ENCODE measurements at regions not wholly inside any gene's neighbourhood (a gene's known extent, or its start where the extent isn't known, plus 50 kb on each side); places are given as distances from the start of the nearest gene placed in this dataset.

- TF ChIP-seq, protein P1, sequence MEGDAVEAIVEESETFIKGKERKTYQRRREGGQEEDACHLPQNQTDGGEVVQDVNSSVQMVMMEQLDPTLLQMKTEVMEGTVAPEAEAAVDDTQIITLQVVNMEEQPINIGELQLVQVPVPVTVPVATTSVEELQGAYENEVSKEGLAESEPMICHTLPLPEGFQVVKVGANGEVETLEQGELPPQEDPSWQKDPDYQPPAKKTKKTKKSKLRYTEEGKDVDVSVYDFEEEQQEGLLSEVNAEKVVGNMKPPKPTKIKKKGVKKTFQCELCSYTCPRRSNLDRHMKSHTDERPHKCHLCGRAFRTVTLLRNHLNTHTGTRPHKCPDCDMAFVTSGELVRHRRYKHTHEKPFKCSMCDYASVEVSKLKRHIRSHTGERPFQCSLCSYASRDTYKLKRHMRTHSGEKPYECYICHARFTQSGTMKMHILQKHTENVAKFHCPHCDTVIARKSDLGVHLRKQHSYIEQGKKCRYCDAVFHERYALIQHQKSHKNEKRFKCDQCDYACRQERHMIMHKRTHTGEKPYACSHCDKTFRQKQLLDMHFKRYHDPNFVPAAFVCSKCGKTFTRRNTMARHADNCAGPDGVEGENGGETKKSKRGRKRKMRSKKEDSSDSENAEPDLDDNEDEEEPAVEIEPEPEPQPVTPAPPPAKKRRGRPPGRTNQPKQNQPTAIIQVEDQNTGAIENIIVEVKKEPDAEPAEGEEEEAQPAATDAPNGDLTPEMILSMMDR (IDR thresholded peaks at IDR 0.05; ENCODE audit: low read depth, low read length, poor library complexity, severe bottlenecking) = no peak
- TF ChIP-seq EZH2phosphoT487 (IDR thresholded peaks at IDR 0.05; ENCODE audit: borderline replicate concordance, low read length) = no peak
Observed at GRCh38 chr3:27641271-27641800, 80.8 kb downstream of the EOMES start.
